PC-9 (cell line): ENCODE measurements at regions not wholly inside any gene's neighbourhood (a gene's known extent, or its start where the extent isn't known, plus 50 kb on each side); places are given as distances from the start of the nearest gene placed in this dataset.
"Not testable (repeated sequence)": the region's sequence is repeated elsewhere in the genome, so short reads cannot be mapped to it uniquely, and the experiment has no call there.

ENCODE experiments used
- BruUV-seq: library from RNA; stranded (reverse); fragments of 400-500 nt; replicated peaks from 2 replicates; lab custom pipeline; 2021; lab: Mats Ljungman, UMichigan
- CTCF ChIA-PET: fragments of 300-600 bp; sonication (Branson Sonifier 250); formaldehyde crosslinking; loops from one replicate; lab custom pipeline; 2022; ENCODE audit warnings: antibody characterized with exemption; lab: Charles Lee
- POLR2A ChIA-PET: fragments of 300-600 bp; sonication (Branson Sonifier 250); formaldehyde crosslinking; loops from one replicate; lab custom pipeline; 2022; ENCODE audit warnings: antibody characterized with exemption; ENCODE audit not compliant: unreplicated experiment; lab: Charles Lee
- DNase-seq, 2 experiments: peaks; one replicate each; pipeline versions ENCODE4 v3.0.0 to v3.0.0-alpha.2; 2015 to 2022; ENCODE audit warnings: mixed read lengths in 1 of 2
- H2AFZ ChIP-seq: fragments of 200-600 bp; sonication (generic); 2 replicates; pipeline ENCODE4 v1.8.1; 2017; ENCODE audit warnings: antibody characterized with exemption
- H3F3A ChIP-seq: fragments of 200-600 bp; sonication (generic); 2 replicates; pipeline ENCODE4 v1.8.1; 2017; ENCODE audit warnings: antibody characterized with exemption, mild to moderate bottlenecking, low read depth; ENCODE audit not compliant: insufficient read depth
- H3K27ac ChIP-seq: fragments of 200-600 bp; sonication (generic); 2 replicates; pipeline ENCODE4 v1.6.1; 2016; ENCODE audit warnings: mixed run types
- H3K27me3 ChIP-seq: fragments of 200-600 bp; sonication (generic); 2 replicates; pipeline ENCODE4 v1.6.1; 2016; ENCODE audit warnings: low read depth, mixed run types; ENCODE audit not compliant: insufficient read depth
- H3K36me3 ChIP-seq: fragments of 200-600 bp; sonication (generic); 2 replicates; pipeline ENCODE4 v1.6.1; 2016; ENCODE audit warnings: low read depth, mixed run types
- H3K4me1 ChIP-seq: fragments of 200-600 bp; sonication (generic); replicated peaks from 2 replicates; pipeline ENCODE4 v1.6.1; 2016; ENCODE audit warnings: mixed run types; ENCODE audit not compliant: insufficient read depth
- H3K4me2 ChIP-seq: fragments of 200-600 bp; sonication (generic); 2 replicates; pipeline ENCODE4 v1.6.1; 2017; ENCODE audit warnings: mixed run types
- H3K4me3 ChIP-seq: fragments of 200-600 bp; sonication (generic); 2 replicates; pipeline ENCODE4 v1.6.1; 2016; ENCODE audit warnings: mixed run types
- H3K79me2 ChIP-seq: fragments of 200-600 bp; sonication (generic); 2 replicates; pipeline ENCODE4 v1.6.1; 2017; ENCODE audit warnings: low read depth, mixed run types
- H3K9me2 ChIP-seq: fragments of 200-600 bp; sonication (generic); 2 replicates; pipeline ENCODE4 v1.8.1; 2017; ENCODE audit warnings: mild to moderate bottlenecking; ENCODE audit not compliant: insufficient read depth
- H3K9me3 ChIP-seq: fragments of 200-600 bp; sonication (generic); 2 replicates; pipeline ENCODE4 v1.8.1; 2016; ENCODE audit warnings: low read depth; ENCODE audit not compliant: insufficient read depth
- H4K20me1 ChIP-seq: fragments of 200-600 bp; sonication (generic); 2 replicates; pipeline ENCODE4 v1.8.1; 2017; ENCODE audit not compliant: insufficient read depth
- EZH2 ChIP-seq: fragments of 200-600 bp; sonication (generic); IDR thresholded peaks from 2 replicates; pipeline ENCODE4 v1.8.0; 2017; ENCODE audit warnings: antibody characterized with exemption, low read depth
- intact Hi-C: fragments of 100-400 bp; cut with micrococcal nuclease; formaldehyde crosslinking; loops from one replicate; pipeline ENCODE4 v1.10.0; 2022; ENCODE audit not compliant: unreplicated experiment
- TF ChIP-seq, protein P1 (sequence below): fragments of 200-600 bp; sonication (generic); conservative IDR thresholded peaks from 2 replicates; pipeline ENCODE4 v1.6.1; 2017; ENCODE audit warnings: mixed run types, antibody characterized with exemption, mild to moderate bottlenecking, moderate library complexity

- TF ChIP-seq, protein P1, sequence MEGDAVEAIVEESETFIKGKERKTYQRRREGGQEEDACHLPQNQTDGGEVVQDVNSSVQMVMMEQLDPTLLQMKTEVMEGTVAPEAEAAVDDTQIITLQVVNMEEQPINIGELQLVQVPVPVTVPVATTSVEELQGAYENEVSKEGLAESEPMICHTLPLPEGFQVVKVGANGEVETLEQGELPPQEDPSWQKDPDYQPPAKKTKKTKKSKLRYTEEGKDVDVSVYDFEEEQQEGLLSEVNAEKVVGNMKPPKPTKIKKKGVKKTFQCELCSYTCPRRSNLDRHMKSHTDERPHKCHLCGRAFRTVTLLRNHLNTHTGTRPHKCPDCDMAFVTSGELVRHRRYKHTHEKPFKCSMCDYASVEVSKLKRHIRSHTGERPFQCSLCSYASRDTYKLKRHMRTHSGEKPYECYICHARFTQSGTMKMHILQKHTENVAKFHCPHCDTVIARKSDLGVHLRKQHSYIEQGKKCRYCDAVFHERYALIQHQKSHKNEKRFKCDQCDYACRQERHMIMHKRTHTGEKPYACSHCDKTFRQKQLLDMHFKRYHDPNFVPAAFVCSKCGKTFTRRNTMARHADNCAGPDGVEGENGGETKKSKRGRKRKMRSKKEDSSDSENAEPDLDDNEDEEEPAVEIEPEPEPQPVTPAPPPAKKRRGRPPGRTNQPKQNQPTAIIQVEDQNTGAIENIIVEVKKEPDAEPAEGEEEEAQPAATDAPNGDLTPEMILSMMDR, result no peak
- no peak for TF ChIP-seq EZH2
- CTCF ChIA-PET, result no interaction called here
- Histone ChIP-seq H3K27ac (peak overlapping the region; percentile 55), H4K20me1 (no peaks in the 10 kb centered on the region), H3F3A (peaks cover 7% of the 10 kb centered on the region; the same call in 1 of the 2 replicates), H3K4me3 (no peak overlapping the region), H3K36me3 (no peaks in the 10 kb centered on the region), H3K4me2 (peak overlapping the region; percentile 65), H3K27me3 (no peaks in the 10 kb centered on the region), H2AFZ (no peak overlapping the region), H3K9me2 (no peaks in the 10 kb centered on the region), H3K4me1 (peaks cover 60% of the 10 kb centered on the region), H3K9me3 (no peaks in the 10 kb centered on the region), H3K79me2 (no peaks in the 10 kb centered on the region)
- no TSS peak for BruUV-seq
- POLR2A ChIA-PET, result interaction anchor here (0.6 kb wide), 1 partner anchor 1232 kb away, joined by 8 read pairs; no protein-coding TSS in a partner anchor
- intact Hi-C loops, result loop anchor here (1.0 to 5.0 kb wide), 3 partner anchors 17 to 90 kb away; no protein-coding TSS in a partner anchor
- peak; percentile 61 to 91 for DNase-seq
These were observed 56.2 kb upstream of the ABLIM1 start for GRCh38 chr10:114714281-114714741.

DNA sequence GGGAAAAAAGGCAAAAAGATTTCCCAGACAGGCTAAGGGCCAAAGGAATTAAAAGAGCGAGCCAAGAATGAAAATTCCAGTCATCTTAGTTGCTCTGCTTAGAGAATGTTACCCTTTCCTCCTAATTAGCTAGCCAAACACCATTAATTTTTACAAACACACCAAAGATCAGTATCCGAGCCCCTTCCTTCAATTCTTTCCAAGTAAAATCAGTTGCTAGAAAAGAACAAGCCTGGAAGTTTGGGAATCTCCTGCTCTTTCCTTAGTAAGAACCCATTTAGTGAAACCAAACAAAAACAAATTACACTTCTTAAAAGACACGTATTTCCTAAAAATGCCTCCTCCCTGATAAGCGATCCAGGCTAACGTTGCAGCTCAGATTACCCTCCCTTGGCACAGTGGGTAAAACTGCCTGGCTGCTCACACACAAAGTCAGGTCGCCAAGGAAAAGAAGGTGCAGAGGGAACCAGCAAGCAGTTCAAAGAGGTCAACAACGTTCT is 57.1 kb upstream of the ABLIM1 start:
- TF ChIP-seq, protein P1, result no peak
- BruUV-seq, result no TSS peak
- no peaks in the 10 kb centered on the region for H3K27me3 ChIP-seq
- H3F3A ChIP-seq, result peaks cover 7% of the 10 kb centered on the region; the same call in 1 of the 2 replicates
- intact Hi-C loops, result loop anchor here (2.0 to 5.0 kb wide), 3 partner anchors 37 to 90 kb away; no protein-coding TSS in a partner anchor
- ChIA-PET POLR2A (interaction anchor here (0.5 kb wide), 1 partner anchor 60 kb away, joined by 3 read pairs; no protein-coding TSS in a partner anchor), CTCF (interaction anchor here (0.6 kb wide), 1 partner anchor 69 kb away, joined by 6 read pairs; no protein-coding TSS in a partner anchor)
- no peak overlapping the region for H2AFZ ChIP-seq
- H3K4me1 ChIP-seq, result peaks cover 54% of the 10 kb centered on the region
- H3K4me3 ChIP-seq, result no peak overlapping the region
- H3K9me3 ChIP-seq, result no peaks in the 10 kb centered on the region
- H3K36me3 ChIP-seq, result no peaks in the 10 kb centered on the region
- peak; percentile 22 to 50 for DNase-seq
- H3K9me2 ChIP-seq, result no peaks in the 10 kb centered on the region
- H3K79me2 ChIP-seq, result no peaks in the 10 kb centered on the region
- no peaks in the 10 kb centered on the region for H4K20me1 ChIP-seq
- H3K27ac ChIP-seq, result peak overlapping the region; percentile 52; the same call in 1 of the 2 replicates
- peak overlapping the region; percentile 65 for H3K4me2 ChIP-seq

DNA sequence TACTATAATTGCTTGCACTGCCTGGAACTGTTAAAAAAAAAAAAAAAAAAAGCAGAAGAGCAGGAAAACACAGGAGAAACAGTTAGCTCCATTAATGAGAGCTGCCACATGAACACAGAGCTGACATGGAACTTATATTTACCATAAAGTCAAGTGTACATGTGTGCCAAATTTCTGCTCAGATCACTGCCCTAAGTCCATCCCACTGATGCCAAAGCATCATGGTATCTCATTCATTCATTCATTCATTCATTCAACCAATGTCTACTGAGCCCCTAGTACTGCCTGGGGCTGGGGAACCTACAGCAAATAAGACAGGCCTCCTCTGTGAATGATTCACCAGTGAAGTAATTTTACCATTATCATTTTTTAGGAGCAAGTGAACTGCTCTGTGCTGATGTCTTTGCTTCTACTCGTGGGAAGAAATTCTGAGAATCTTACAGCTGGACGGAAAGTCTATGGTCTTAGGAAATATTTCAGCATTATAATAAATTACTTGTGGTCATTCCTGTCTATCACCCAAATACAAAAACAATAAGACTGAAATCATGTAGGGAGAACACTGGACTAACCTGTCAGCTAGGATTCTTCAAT is 58.8 kb upstream of the ABLIM1 start:
- H4K20me1 ChIP-seq, result no peaks in the 10 kb centered on the region
- DNase-seq, result peak in 1 of 2 experiments; percentile 88
- H3K9me2 ChIP-seq, result no peaks in the 10 kb centered on the region
- H3F3A ChIP-seq, result peaks cover 7% of the 10 kb centered on the region; the same call in 1 of the 2 replicates
- H3K79me2 ChIP-seq, result no peaks in the 10 kb centered on the region
- peak overlapping the region; percentile 36 for H3K4me2 ChIP-seq
- no peak overlapping the region for H2AFZ ChIP-seq
- no peaks in the 10 kb centered on the region for H3K27me3 ChIP-seq
- POLR2A ChIA-PET, result no interaction called here
- H3K4me1 ChIP-seq, result peaks cover 54% of the 10 kb centered on the region
- no TSS peak for BruUV-seq
- CTCF ChIA-PET, result no interaction called here
- H3K4me3 ChIP-seq, result no peak overlapping the region
- intact Hi-C loops, result loop anchor here (5.0 kb wide), 2 partner anchors 35 to 65 kb away; no protein-coding TSS in a partner anchor
- TF ChIP-seq, protein P1, result no peak
- no peak for TF ChIP-seq EZH2
- H3K9me3 ChIP-seq, result no peaks in the 10 kb centered on the region
- H3K36me3 ChIP-seq, result no peaks in the 10 kb centered on the region
- peak overlapping the region; percentile 56; the same call in 1 of the 2 replicates for H3K27ac ChIP-seq

DNA sequence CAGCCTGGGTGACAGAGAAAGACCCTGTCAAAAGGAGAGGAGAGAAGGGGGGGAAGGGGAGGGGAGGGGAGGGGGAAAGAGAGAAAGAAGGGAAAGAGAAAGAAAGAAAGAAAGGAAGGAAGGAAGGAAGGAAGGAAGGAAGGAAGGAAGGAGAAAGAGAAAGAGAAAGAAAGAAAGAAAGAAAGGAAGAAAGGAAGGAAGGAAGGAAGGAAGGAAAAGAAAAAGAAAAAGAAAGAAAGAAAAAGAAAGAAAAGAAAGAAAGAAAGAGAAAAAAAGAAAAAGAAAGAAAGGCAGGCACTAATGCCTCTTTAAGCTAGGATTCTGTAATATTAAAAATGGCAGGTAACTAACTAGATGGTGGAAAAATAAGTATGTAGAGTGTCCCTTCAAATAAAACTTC is 59.8 kb upstream of the ABLIM1 start:
- intact Hi-C loops, result loop anchor here (5.0 kb wide), 2 partner anchors 34 to 64 kb away; no protein-coding TSS in a partner anchor
- H3K9me3 ChIP-seq, H3K36me3 ChIP-seq, H3K79me2 ChIP-seq, H3K27me3 ChIP-seq, POLR2A ChIA-PET, H4K20me1 ChIP-seq, H2AFZ ChIP-seq, H3K27ac ChIP-seq, CTCF ChIA-PET, H3F3A ChIP-seq, BruUV-seq, H3K4me3 ChIP-seq, DNase-seq, H3K9me2 ChIP-seq: not testable (repeated sequence)
- H3K4me1 ChIP-seq, result peaks cover 58% of the 10 kb centered on the region
- peak overlapping the region; percentile 36 for H3K4me2 ChIP-seq
